Stomach smooth muscle (tissue), 2 donors: ENCODE measurements at regions not wholly inside any gene's neighbourhood (a gene's known extent, or its start where the extent isn't known, plus 50 kb on each side); places are given as distances from the start of the nearest gene placed in this dataset.

Source experiments
- H3K27ac ChIP-seq: one replicate; pipeline ENCODE4 v1.7.0; 2013; ENCODE audit warnings: mild to moderate bottlenecking, low read length, inconsistent platforms
- H3K27me3 ChIP-seq, 2 donors: one replicate each; pipeline ENCODE4 v1.7.0; 2013; ENCODE audit warnings: low read length in 2 of 2; ENCODE audit not compliant: insufficient read depth in 2 of 2, control insufficient read depth in 1 of 2
- H3K36me3 ChIP-seq, 2 donors: one replicate each; pipeline ENCODE4 v1.7.0; 2013; ENCODE audit warnings: low read length in 2 of 2; ENCODE audit not compliant: control insufficient read depth in 2 of 2, insufficient read depth in 2 of 2
- H3K4me1 ChIP-seq: one replicate; pipeline ENCODE4 v1.7.0; 2013; ENCODE audit warnings: low read length; ENCODE audit not compliant: control insufficient read depth, insufficient read depth
- H3K4me3 ChIP-seq, 2 donors: one replicate each; pipeline ENCODE4 v1.7.0; 2013; ENCODE audit warnings: low read length in 2 of 2
- H3K9ac ChIP-seq, 2 donors: one replicate each; pipeline ENCODE4 v1.7.0; 2013; ENCODE audit warnings: low read length in 2 of 2, mild to moderate bottlenecking in 1 of 2
- H3K9me3 ChIP-seq, 2 donors: one replicate each; pipeline ENCODE4 v1.7.0; 2013; ENCODE audit warnings: low read length in 2 of 2; ENCODE audit not compliant: control insufficient read depth in 2 of 2
- donor health status: healthy.
- donor health status: Pancreatic carcinoma.

- Histone ChIP-seq H3K9me3 (peaks cover 0 to 3% of the 10 kb centered on the region in 2 donors), H3K4me3 (no peak overlapping the region), H3K27ac (no peak overlapping the region), H3K27me3 (no peaks in the 10 kb centered on the region), H3K36me3 (no peaks in the 10 kb centered on the region), H3K9ac (no peak overlapping the region), H3K4me1 (no peaks in the 10 kb centered on the region)
Measured at GRCh38 chr5:57566914-57567313, 84.3 kb upstream of the ACTBL2 start.

GRCh38 chr5:57561231-57561842, 78.7 kb upstream of the ACTBL2 start:
- Histone ChIP-seq H3K4me1 (no peaks in the 10 kb centered on the region), H3K27me3 (no peaks in the 10 kb centered on the region), H3K9ac (no peak overlapping the region), H3K27ac (no peak overlapping the region), H3K4me3 (no peak overlapping the region), H3K9me3 (no peaks in the 10 kb centered on the region), H3K36me3 (no peaks in the 10 kb centered on the region)

GRCh38 chr5:57559110-57559635, 76.6 kb upstream of the ACTBL2 start:
- Histone ChIP-seq H3K4me1 (no peaks in the 10 kb centered on the region), H3K4me3 (no peak overlapping the region), H3K36me3 (no peaks in the 10 kb centered on the region), H3K9me3 (no peaks in the 10 kb centered on the region), H3K27ac (no peak overlapping the region), H3K9ac (no peak overlapping the region), H3K27me3 (no peaks in the 10 kb centered on the region)

- no peaks in the 10 kb centered on the region for H3K9me3 ChIP-seq
- no peak overlapping the region for H3K9ac ChIP-seq
- H3K4me1 ChIP-seq: no peaks in the 10 kb centered on the region
- no peaks in the 10 kb centered on the region for H3K27me3 ChIP-seq
- no peak overlapping the region for H3K27ac ChIP-seq
- H3K4me3 ChIP-seq: no peak overlapping the region
- no peaks in the 10 kb centered on the region for H3K36me3 ChIP-seq
Measured at GRCh38 chr5:57552033-57552432, 69.4 kb upstream of the ACTBL2 start.

- Histone ChIP-seq H3K27ac (no peak overlapping the region), H3K36me3 (no peaks in the 10 kb centered on the region), H3K9me3 (no peaks in the 10 kb centered on the region), H3K4me1 (no peaks in the 10 kb centered on the region), H3K9ac (no peak overlapping the region), H3K4me3 (no peak overlapping the region), H3K27me3 (no peaks in the 10 kb centered on the region)
Measured at GRCh38 chr5:57551251-57551650, 68.6 kb upstream of the ACTBL2 start.

GRCh38 chr5:57550132-57550531, 67.5 kb upstream of the ACTBL2 start:
- Histone ChIP-seq H3K27ac (no peak overlapping the region), H3K9me3 (no peaks in the 10 kb centered on the region), H3K27me3 (no peaks in the 10 kb centered on the region), H3K4me3 (no peak overlapping the region), H3K36me3 (no peaks in the 10 kb centered on the region), H3K4me1 (no peaks in the 10 kb centered on the region), H3K9ac (no peak overlapping the region)

GRCh38 chr5:57549566-57549965, 67.0 kb upstream of the ACTBL2 start:
- Histone ChIP-seq H3K4me1 (no peaks in the 10 kb centered on the region), H3K27me3 (no peaks in the 10 kb centered on the region), H3K36me3 (no peaks in the 10 kb centered on the region), H3K9me3 (no peaks in the 10 kb centered on the region), H3K27ac (no peak overlapping the region), H3K9ac (no peak overlapping the region), H3K4me3 (no peak overlapping the region)

GRCh38 chr5:57540823-57541222, 58.2 kb upstream of the ACTBL2 start:
- H3K4me1 ChIP-seq: no peaks in the 10 kb centered on the region
- no peaks in the 10 kb centered on the region for H3K27me3 ChIP-seq
- no peaks in the 10 kb centered on the region for H3K9me3 ChIP-seq
- H3K27ac ChIP-seq: no peak overlapping the region
- H3K36me3 ChIP-seq: no peaks in the 10 kb centered on the region
- H3K4me3 ChIP-seq: no peak overlapping the region
- H3K9ac ChIP-seq: no peak overlapping the region

GRCh38 chr5:57539281-57539701, 56.7 kb upstream of the ACTBL2 start:
- H3K27ac ChIP-seq: no peak overlapping the region
- H3K4me3 ChIP-seq: no peak overlapping the region
- no peaks in the 10 kb centered on the region for H3K4me1 ChIP-seq
- no peak overlapping the region for H3K9ac ChIP-seq
- H3K27me3 ChIP-seq: no peaks in the 10 kb centered on the region
- no peaks in the 10 kb centered on the region for H3K9me3 ChIP-seq
- no peaks in the 10 kb centered on the region for H3K36me3 ChIP-seq

GRCh38 chr5:57538341-57538955, 55.8 kb upstream of the ACTBL2 start:
- H3K9ac ChIP-seq: no peak overlapping the region
- H3K4me1 ChIP-seq: no peaks in the 10 kb centered on the region
- H3K36me3 ChIP-seq: no peaks in the 10 kb centered on the region
- no peak overlapping the region for H3K27ac ChIP-seq
- H3K9me3 ChIP-seq: no peaks in the 10 kb centered on the region
- no peak overlapping the region for H3K4me3 ChIP-seq
- H3K27me3 ChIP-seq: no peaks in the 10 kb centered on the region

- Histone ChIP-seq H3K27ac (no peak overlapping the region), H3K9ac (no peak overlapping the region), H3K4me3 (no peak overlapping the region), H3K4me1 (no peaks in the 10 kb centered on the region), H3K27me3 (no peaks in the 10 kb centered on the region), H3K9me3 (no peaks in the 10 kb centered on the region), H3K36me3 (no peaks in the 10 kb centered on the region)
Measured at GRCh38 chr5:57537811-57538210, 55.2 kb upstream of the ACTBL2 start.
